OCI-LY1 (cell line): ENCODE measurements at regions not wholly inside any gene's neighbourhood (a gene's known extent, or its start where the extent isn't known, plus 50 kb on each side); places are given as distances from the start of the nearest gene placed in this dataset.

Experiments used
- H2AFZ ChIP-seq: fragments of 200-600 bp; sonication (generic), shearing (Covaris generic); 2 replicates; pipeline ENCODE4 v1.6.0; 2014; ENCODE audit warnings: antibody characterized with exemption, mild to moderate bottlenecking, low read length
- H3F3A ChIP-seq: fragments of 200-600 bp; sonication (generic), shearing (Covaris generic); 2 replicates; pipeline ENCODE4 v1.6.0; 2014; ENCODE audit warnings: mild to moderate bottlenecking, antibody characterized with exemption, low read length, moderate library complexity; ENCODE audit not compliant: insufficient read depth
- H3K27ac ChIP-seq: fragments of 200-600 bp; sonication (generic); 2 replicates; pipeline ENCODE4 v1.5.1; 2014; ENCODE audit warnings: low read length, mixed run types, mild to moderate bottlenecking, low read depth; ENCODE audit not compliant: poor library complexity, severe bottlenecking
- H3K27me3 ChIP-seq: fragments of 200-600 bp; sonication (generic); 2 replicates; pipeline ENCODE4 v1.6.0; 2014; ENCODE audit warnings: antibody characterized with exemption, mild to moderate bottlenecking, low read length, moderate library complexity; ENCODE audit not compliant: insufficient read depth
- H3K36me3 ChIP-seq: fragments of 200-600 bp; sonication (generic); 2 replicates; pipeline ENCODE4 v1.6.1; 2014; ENCODE audit warnings: mild to moderate bottlenecking, antibody characterized with exemption, low read length, moderate library complexity, mixed read lengths; ENCODE audit not compliant: insufficient read depth
- H3K4me1 ChIP-seq: fragments of 200-600 bp; sonication (generic); 2 replicates; pipeline ENCODE4 v1.5.1; 2014; ENCODE audit warnings: mild to moderate bottlenecking, low read length, moderate library complexity; ENCODE audit not compliant: insufficient read depth, severe bottlenecking
- H3K4me2 ChIP-seq: fragments of 200-600 bp; sonication (generic), shearing (Covaris generic); 2 replicates; pipeline ENCODE4 v1.6.1; 2014; ENCODE audit warnings: low read length
- H3K4me3 ChIP-seq: fragments of 200-600 bp; sonication (generic); 2 replicates; pipeline ENCODE4 v1.5.1; 2014; ENCODE audit warnings: low read length, low read depth, mild to moderate bottlenecking, mixed read lengths; ENCODE audit not compliant: poor library complexity, severe bottlenecking
- H3K79me2 ChIP-seq: fragments of 200-600 bp; shearing (Covaris generic); 2 replicates; pipeline ENCODE4 v1.6.1; 2016; ENCODE audit warnings: mixed run types, low read length, mixed read lengths; ENCODE audit not compliant: insufficient read depth
- H3K9ac ChIP-seq: fragments of 200-600 bp; sonication (generic), shearing (Covaris generic); 2 replicates; pipeline ENCODE4 v1.6.1; 2014; ENCODE audit warnings: mild to moderate bottlenecking, low read length, mixed read lengths
- H3K9me2 ChIP-seq: fragments of 200-600 bp; sonication (generic), shearing (Covaris generic); 2 replicates; pipeline ENCODE4 v1.6.1; 2014; ENCODE audit warnings: low read depth, mild to moderate bottlenecking, low read length, mixed read lengths
- H3K9me3 ChIP-seq: fragments of 200-600 bp; shearing (Covaris generic); 2 replicates; pipeline ENCODE4 v1.6.1; 2014; ENCODE audit warnings: low read length, mixed read lengths
- H4K20me1 ChIP-seq: fragments of 200-600 bp; sonication (generic), shearing (Covaris generic); 2 replicates; pipeline ENCODE4 v1.6.0; 2016; ENCODE audit warnings: mild to moderate bottlenecking, low read length; ENCODE audit not compliant: insufficient read depth
- EZH2 ChIP-seq: fragments of 200-600 bp; sonication (generic), shearing (Covaris generic); IDR thresholded peaks from 2 replicates; pipeline ENCODE4 v1.8.0; 2017; ENCODE audit warnings: borderline replicate concordance, mixed run types, mild to moderate bottlenecking, antibody characterized with exemption, low read length, moderate library complexity, mixed read lengths
- TF ChIP-seq, protein P1 (sequence below): fragments of 200-600 bp; sonication (generic), shearing (Covaris generic); IDR thresholded peaks from 2 replicates; pipeline ENCODE4 v1.5.1; 2017; ENCODE audit warnings: mild to moderate bottlenecking, antibody characterized with exemption, low read length, moderate library complexity, mixed read lengths

DNA sequence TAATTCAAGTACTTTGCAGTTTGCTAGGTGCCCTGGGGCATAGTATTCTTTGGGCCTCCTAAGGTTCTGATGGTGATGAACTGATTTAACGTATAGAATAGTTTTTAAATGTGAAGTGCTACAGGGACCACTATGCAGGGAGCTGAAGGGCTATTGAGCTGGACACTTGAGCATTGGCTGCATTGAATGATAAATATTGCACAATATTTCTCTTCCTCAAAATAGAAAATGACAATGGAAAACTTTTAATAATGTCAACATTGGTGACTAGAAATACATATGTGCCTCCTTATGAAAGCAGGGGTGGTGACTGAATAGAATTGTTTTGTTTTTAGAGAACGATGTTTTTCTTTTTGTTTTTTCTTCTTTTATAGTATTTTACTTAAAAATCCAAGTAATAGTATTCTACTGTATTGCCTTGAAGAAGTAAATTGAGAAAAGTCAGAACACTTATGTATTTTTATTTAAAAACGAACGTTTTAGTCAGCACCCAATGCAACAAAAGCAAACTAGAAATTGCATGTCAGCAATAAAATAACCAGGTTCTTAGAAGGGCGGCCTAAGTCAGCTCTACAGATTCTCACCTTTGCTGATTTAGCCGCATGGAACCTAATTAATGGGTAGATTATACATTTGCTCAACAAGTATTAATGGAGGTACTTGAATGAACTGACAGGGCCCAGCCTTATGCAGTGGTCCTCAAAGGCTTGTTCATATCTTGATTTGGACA lies 244.0 kb upstream of the KLF6 start:
- H3K4me1 ChIP-seq = no peaks in the 10 kb centered on the region
- no peaks in the 10 kb centered on the region for H3F3A ChIP-seq
- no peak overlapping the region for H3K9ac ChIP-seq
- H3K4me2 ChIP-seq = no peak overlapping the region
- no peaks in the 10 kb centered on the region for H3K79me2 ChIP-seq
- H3K27ac ChIP-seq = no peak overlapping the region
- no peak overlapping the region for H3K4me3 ChIP-seq
- no peaks in the 10 kb centered on the region for H3K36me3 ChIP-seq
- TF ChIP-seq EZH2 = no peak
- TF ChIP-seq, protein P1, sequence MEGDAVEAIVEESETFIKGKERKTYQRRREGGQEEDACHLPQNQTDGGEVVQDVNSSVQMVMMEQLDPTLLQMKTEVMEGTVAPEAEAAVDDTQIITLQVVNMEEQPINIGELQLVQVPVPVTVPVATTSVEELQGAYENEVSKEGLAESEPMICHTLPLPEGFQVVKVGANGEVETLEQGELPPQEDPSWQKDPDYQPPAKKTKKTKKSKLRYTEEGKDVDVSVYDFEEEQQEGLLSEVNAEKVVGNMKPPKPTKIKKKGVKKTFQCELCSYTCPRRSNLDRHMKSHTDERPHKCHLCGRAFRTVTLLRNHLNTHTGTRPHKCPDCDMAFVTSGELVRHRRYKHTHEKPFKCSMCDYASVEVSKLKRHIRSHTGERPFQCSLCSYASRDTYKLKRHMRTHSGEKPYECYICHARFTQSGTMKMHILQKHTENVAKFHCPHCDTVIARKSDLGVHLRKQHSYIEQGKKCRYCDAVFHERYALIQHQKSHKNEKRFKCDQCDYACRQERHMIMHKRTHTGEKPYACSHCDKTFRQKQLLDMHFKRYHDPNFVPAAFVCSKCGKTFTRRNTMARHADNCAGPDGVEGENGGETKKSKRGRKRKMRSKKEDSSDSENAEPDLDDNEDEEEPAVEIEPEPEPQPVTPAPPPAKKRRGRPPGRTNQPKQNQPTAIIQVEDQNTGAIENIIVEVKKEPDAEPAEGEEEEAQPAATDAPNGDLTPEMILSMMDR = no peak
- no peaks in the 10 kb centered on the region for H3K9me3 ChIP-seq
- H3K27me3 ChIP-seq = no peaks in the 10 kb centered on the region
- no peaks in the 10 kb centered on the region for H3K9me2 ChIP-seq
- no peaks in the 10 kb centered on the region for H4K20me1 ChIP-seq
- no peak overlapping the region for H2AFZ ChIP-seq

DNA sequence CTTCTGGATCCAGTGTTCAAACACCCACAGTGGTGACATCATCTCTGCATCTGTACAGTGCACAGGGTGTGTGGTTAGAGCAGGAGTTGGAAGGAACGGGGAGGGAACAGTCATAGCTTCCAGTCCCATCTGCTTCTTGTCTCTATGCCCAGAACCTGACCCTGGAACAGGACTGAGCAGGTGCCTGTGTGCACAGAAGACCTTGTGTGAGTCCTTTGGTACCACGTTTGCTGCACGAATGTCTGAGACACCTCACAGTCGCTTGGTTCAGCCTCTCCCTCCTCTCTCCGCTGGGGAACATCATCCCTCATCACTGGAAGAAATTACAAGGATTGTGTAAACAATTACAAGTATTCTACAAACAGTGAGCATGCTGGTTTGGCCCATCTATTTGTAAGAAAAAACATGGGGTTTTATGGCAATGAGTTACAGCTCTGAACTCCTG lies 243.0 kb upstream of the KLF6 start:
- no peak overlapping the region for H3K9ac ChIP-seq
- no peaks in the 10 kb centered on the region for H3K79me2 ChIP-seq
- H3K9me2 ChIP-seq = no peaks in the 10 kb centered on the region
- H3K27me3 ChIP-seq = no peaks in the 10 kb centered on the region
- TF ChIP-seq EZH2 = no peak
- TF ChIP-seq, protein P1 = no peak
- no peak overlapping the region for H3K4me3 ChIP-seq
- H3K9me3 ChIP-seq = no peaks in the 10 kb centered on the region
- H2AFZ ChIP-seq = no peak overlapping the region
- no peak overlapping the region for H3K4me2 ChIP-seq
- no peaks in the 10 kb centered on the region for H3F3A ChIP-seq
- no peaks in the 10 kb centered on the region for H3K4me1 ChIP-seq
- H3K36me3 ChIP-seq = no peaks in the 10 kb centered on the region
- H4K20me1 ChIP-seq = no peaks in the 10 kb centered on the region
- H3K27ac ChIP-seq = no peak overlapping the region

DNA sequence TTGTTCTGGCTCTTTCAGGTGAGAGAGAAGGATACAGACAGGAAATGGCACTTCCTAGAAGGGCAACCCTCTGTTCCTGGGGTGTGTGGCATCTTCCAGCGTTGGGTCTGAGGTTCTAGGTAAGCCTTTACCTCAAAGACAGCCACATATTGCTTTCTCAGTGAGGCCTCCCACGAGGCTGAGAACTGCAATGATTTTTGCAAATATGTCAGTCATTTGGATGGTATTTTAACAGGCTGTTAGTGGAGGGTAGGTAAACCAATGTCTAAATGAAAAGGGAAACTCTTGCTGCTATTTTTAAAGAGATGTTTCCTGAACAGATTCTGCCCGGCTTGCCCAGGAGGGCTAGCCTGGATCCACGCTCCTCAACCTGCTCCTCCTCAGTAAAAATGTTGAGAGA lies 240.3 kb upstream of the KLF6 start:
- Histone ChIP-seq H3K4me3 (no peak overlapping the region), H4K20me1 (no peaks in the 10 kb centered on the region), H3K36me3 (no peaks in the 10 kb centered on the region), H3K4me2 (no peak overlapping the region), H3K9ac (no peak overlapping the region), H3K4me1 (no peaks in the 10 kb centered on the region), H3K9me2 (no peaks in the 10 kb centered on the region), H3F3A (no peaks in the 10 kb centered on the region), H3K27ac (no peak overlapping the region), H3K79me2 (no peaks in the 10 kb centered on the region), H3K9me3 (no peaks in the 10 kb centered on the region), H2AFZ (no peak overlapping the region), H3K27me3 (no peaks in the 10 kb centered on the region)
- TF ChIP-seq EZH2 = no peak
- TF ChIP-seq, protein P1 = no peak
